DOHH2 (cell line): ENCODE measurements at regions not wholly inside any gene's neighbourhood (a gene's known extent, or its start where the extent isn't known, plus 50 kb on each side); places are given as distances from the start of the nearest gene placed in this dataset.

Source experiments
- CTCF ChIP-seq: fragments of 200-600 bp; sonication (generic); IDR thresholded peaks from one replicate; pipeline ENCODE4 v1.5.1; 2014; ENCODE audit warnings: antibody characterized with exemption, mild to moderate bottlenecking, low read depth, low read length; ENCODE audit not compliant: poor library complexity, severe bottlenecking
- EZH2phosphoT487 ChIP-seq: fragments of 200-600 bp; sonication (generic); IDR thresholded peaks from 2 replicates; pipeline ENCODE4 v1.6.1; 2017; ENCODE audit warnings: borderline replicate concordance, mild to moderate bottlenecking, antibody characterized with exemption, low read length, moderate library complexity, mixed read lengths

- no peak for TF ChIP-seq CTCF
- TF ChIP-seq EZH2phosphoT487 = no peak
Measured at GRCh38 chr3:5699811-5700210, 512.3 kb downstream of the EDEM1 start.
